HepG2 (cell line): ENCODE measurements at regions not wholly inside any gene's neighbourhood (a gene's known extent, or its start where the extent isn't known, plus 50 kb on each side); places are given as distances from the start of the nearest gene placed in this dataset.

ENCODE experiments used
- ATAC-seq: fragments of 200-7000 bp; cut with Tn5 transposase; 3 replicates; pipeline ENCODE4 v1.9.1; 2020; ENCODE audit warnings: mild to moderate bottlenecking, moderate library complexity
- BruUV-seq: library from RNA; stranded (reverse); fragments of 400-500 nt; replicated peaks from 2 replicates; lab custom pipeline; 2021; lab: Mats Ljungman, UMichigan
- CTCF ChIA-PET: fragments of 300-600 bp; formaldehyde crosslinking; extraction: SDS; loops from one replicate; lab custom pipeline; 2021; ENCODE audit warnings: low total read pairs, inconsistent platforms, low intra/inter-chr PET ratio; lab: Yijun Ruan, JAX
- POLR2A ChIA-PET: fragments of 350-600 bp; sonication (Branson Sonifier 250); formaldehyde crosslinking; loops from one replicate; lab custom pipeline; 2020; ENCODE audit warnings: antibody characterized with exemption, inconsistent platforms; lab: Yijun Ruan, JAX
- DNase-seq: peaks from one replicate; pipeline ENCODE4 v3.0.0-alpha.2; 2015; ENCODE audit warnings: low spot score
- FAIRE-seq: peaks from 3 replicates; lab custom pipeline; 2011; peaks lifted over from hg19 to GRCh38; lab: Jason Lieb, UNC
- H2AFZ ChIP-seq: one replicate; pipeline ENCODE4 v1.6.1; 2011; ENCODE audit warnings: low read length, inconsistent platforms
- H3K27ac ChIP-seq: fragments of 300-600 bp; 3 replicates; pipeline ENCODE4 v1.8.0; 2011; ENCODE audit warnings: mixed run types, mild to moderate bottlenecking, mixed read lengths, low read length, inconsistent platforms; ENCODE audit not compliant: insufficient read depth; ENCODE audit errors: extremely low read length
- H3K27me3 ChIP-seq, 2 experiments: fragments of 200-600 bp in 1 of 2; 2 replicates in 1 of 2; 3 replicates in 1 of 2; pipeline versions ENCODE4 v1.6.0 to v1.8.0; 2011; ENCODE audit warnings: low read length in 2 of 2, mild to moderate bottlenecking in 2 of 2, moderate library complexity in 2 of 2, inconsistent platforms in 1 of 2; ENCODE audit not compliant: insufficient read depth in 2 of 2, control insufficient read depth in 1 of 2
- H3K36me3 ChIP-seq, 2 experiments: fragments of 200-600 bp in 1 of 2; replicated peaks in 1 of 2; 2 replicates in 1 of 2; 3 replicates in 1 of 2; pipeline versions ENCODE4 v1.5.1 to v1.8.0; 2011; ENCODE audit warnings: low read length in 2 of 2, inconsistent platforms in 1 of 2; ENCODE audit not compliant: insufficient read depth in 2 of 2, control insufficient read depth in 1 of 2
- H3K4me1 ChIP-seq: 2 replicates; pipeline ENCODE4 v1.5.1; 2012; ENCODE audit warnings: low read length, inconsistent platforms; ENCODE audit not compliant: insufficient read depth
- H3K4me2 ChIP-seq: 2 replicates; pipeline ENCODE4 v1.6.0; 2011; ENCODE audit warnings: low read depth, low read length, inconsistent platforms
- H3K4me3 ChIP-seq, 3 experiments: fragments of 200-600 bp in 1 of 3; sonication (generic), shearing (Covaris generic) in 1 of 3; replicated peaks in 1 of 3; 2 replicates each; pipeline ENCODE4 v1.5.1; 2011 to 2016; ENCODE audit warnings: low read length in 3 of 3, inconsistent platforms in 2 of 3, low read depth in 2 of 3, mild to moderate bottlenecking in 2 of 3, control low read depth in 1 of 3, mixed read lengths in 1 of 3; ENCODE audit not compliant: insufficient read depth in 1 of 3
- H3K79me2 ChIP-seq: one replicate; pipeline ENCODE4 v1.6.1; 2011; ENCODE audit warnings: low read length, inconsistent platforms; ENCODE audit not compliant: insufficient read depth
- H3K9ac ChIP-seq: 2 replicates; pipeline ENCODE4 v1.6.0; 2011; ENCODE audit warnings: mild to moderate bottlenecking, low read depth, low read length, inconsistent platforms; ENCODE audit not compliant: insufficient read depth
- H3K9me3 ChIP-seq: 2 replicates; pipeline ENCODE4 v1.5.1; 2012; ENCODE audit warnings: mild to moderate bottlenecking, low read length
- H4K20me1 ChIP-seq: 2 replicates; pipeline ENCODE4 v1.6.0; 2011; ENCODE audit warnings: inconsistent platforms, mild to moderate bottlenecking, low read length, moderate library complexity; ENCODE audit not compliant: insufficient read depth
- AKAP8 ChIP-seq: sonication (generic); formaldehyde crosslinking; IDR thresholded peaks from 2 replicates; pipeline ENCODE4 v1.5.1; 2020; ENCODE audit warnings: mild to moderate bottlenecking, missing genetic modification reagents
- BRCA1 ChIP-seq: sonication (generic); formaldehyde crosslinking; IDR thresholded peaks from 2 replicates; pipeline ENCODE4 v1.4.0; 2020; ENCODE audit warnings: missing genetic modification reagents
- CHD4 ChIP-seq: fragments of 200-600 bp; sonication (generic); IDR thresholded peaks from 2 replicates; pipeline ENCODE4 v1.7.0; 2017; ENCODE audit warnings: mild to moderate bottlenecking, low read length, borderline replicate concordance
- HDAC6 ChIP-seq: fragments of 200-600 bp; sonication (generic); IDR thresholded peaks from 2 replicates; pipeline ENCODE4 v1.7.0; 2017; ENCODE audit warnings: mild to moderate bottlenecking, antibody characterized with exemption, low read length, low read depth
- HNF1A ChIP-seq, 2 experiments: sonication (generic) in 1 of 2; formaldehyde crosslinking in 1 of 2; IDR thresholded peaks; 2 replicates each; pipeline versions ENCODE4 v1.4.0 to v1.6.1; 2016 to 2020; ENCODE audit warnings: borderline replicate concordance in 1 of 2, low read depth in 1 of 2, mild to moderate bottlenecking in 1 of 2, missing genetic modification reagents in 1 of 2
- KDM2A ChIP-seq: sonication (generic); formaldehyde crosslinking; IDR thresholded peaks from 2 replicates; pipeline ENCODE4 v1.4.0; 2020; ENCODE audit warnings: low read depth, missing genetic modification reagents, borderline replicate concordance
- MTF2 ChIP-seq: sonication (generic); formaldehyde crosslinking; IDR thresholded peaks from 2 replicates; pipeline ENCODE4 v1.5.0; 2020; ENCODE audit warnings: missing genetic modification reagents, borderline replicate concordance
- NFE2 ChIP-seq: sonication (generic); formaldehyde crosslinking; IDR thresholded peaks from 2 replicates; pipeline ENCODE4 v1.4.0; 2020; ENCODE audit warnings: missing genetic modification reagents
- SNAPC4 ChIP-seq: sonication (generic); formaldehyde crosslinking; IDR thresholded peaks from 2 replicates; pipeline ENCODE4 v1.4.0; 2020; ENCODE audit warnings: mild to moderate bottlenecking, missing genetic modification reagents
- TAF15 ChIP-seq: fragments of 200-400 bp; formaldehyde crosslinking; IDR thresholded peaks from one replicate; pipeline ENCODE4 v1.6.1; 2018; ENCODE audit warnings: mild to moderate bottlenecking, low read depth, low read length; ENCODE audit not compliant: poor library complexity, severe bottlenecking
- ZNF503 ChIP-seq: sonication (generic); formaldehyde crosslinking; IDR thresholded peaks from 2 replicates; pipeline ENCODE4 v1.4.0; 2020; ENCODE audit warnings: missing genetic modification reagents
- ZNF576 ChIP-seq: sonication (generic); formaldehyde crosslinking; IDR thresholded peaks from 2 replicates; pipeline ENCODE4 v1.4.0; 2020; ENCODE audit warnings: mild to moderate bottlenecking, missing genetic modification reagents
- WGBS: methylation state at CpG from one replicate; pipeline ENCODE4 v1.1.6; 2017; ENCODE audit warnings: low lambda C conversion rate; 5-methylcytosine and 5-hydroxymethylcytosine counted together
- in situ Hi-C: cut with HindIII; loops from 2 replicates; pipeline ENCODE4 v1.10.0; 2017; ENCODE audit warnings: low pct_unique_long_range_greater_than_20kb; ENCODE audit not compliant: extremely low pct_ligation_motif_present
- intact Hi-C: fragments of 100-400 bp; cut with micrococcal nuclease; formaldehyde crosslinking; loops from one replicate; pipeline ENCODE4 v1.10.0; 2022; ENCODE audit not compliant: unreplicated experiment

- in situ Hi-C loops: no loop called here
- 94% methylated on average over 7 of the region's 7 CpGs for WGBS
- peaks cover 0 to 4% of the 10 kb centered on the region in 2 experiments; a peak in 2 of 5 replicates for H3K27me3 ChIP-seq
These were observed 712.9 kb upstream of the NRP1 start for GRCh38 chr10:34047389-34047788.

More at GRCh38 chr10:34047389-34047788, 712.9 kb upstream of the NRP1 start:
- H3K9me3 ChIP-seq: no peaks in the 10 kb centered on the region
- no peaks in the 10 kb centered on the region for H4K20me1 ChIP-seq
- no peak overlapping the region for H3K4me3 ChIP-seq
- no peak for FAIRE-seq
- CTCF ChIA-PET: no interaction called here
- POLR2A ChIA-PET: no interaction called here
- no peak overlapping the region for H3K9ac ChIP-seq
- no peak overlapping the region for H3K4me2 ChIP-seq
- ATAC-seq: no peak
- no TSS peak for BruUV-seq
- no peak overlapping the region for H2AFZ ChIP-seq
- TF ChIP-seq KDM2A (CRISPR knock-in tag) (no peak), SNAPC4 (CRISPR knock-in tag) (no peak), BRCA1 (CRISPR knock-in tag) (no peak), AKAP8 (no peak), CHD4 (no peak), ZNF503 (no peak), MTF2 (CRISPR knock-in tag) (no peak), HNF1A (IDR thresholded peaks at IDR 0.05; ENCODE audit: low read depth) (no peak), HNF1A (CRISPR knock-in tag; IDR thresholded peaks at IDR 0.05; ENCODE audit: borderline replicate concordance) (no peak), TAF15 (no peak), NFE2 (CRISPR knock-in tag) (no peak), HDAC6 (no peak), ZNF576 (CRISPR knock-in tag) (no peak)
- DNase-seq: no peak
- intact Hi-C loops: no loop called here
- no peaks in the 10 kb centered on the region for H3K36me3 ChIP-seq
- no peak overlapping the region for H3K27ac ChIP-seq
- H3K4me1 ChIP-seq: no peaks in the 10 kb centered on the region
- no peaks in the 10 kb centered on the region for H3K79me2 ChIP-seq
